ENCODE measurements at regions not wholly inside any gene's neighbourhood (a gene's known extent, or its start where the extent isn't known, plus 50 kb on each side); places are given as distances from the start of the nearest gene placed in this dataset.
"Not testable (repeated sequence)": the region's sequence is repeated elsewhere in the genome, so short reads cannot be mapped to it uniquely, and the experiment has no call there.

DNA sequence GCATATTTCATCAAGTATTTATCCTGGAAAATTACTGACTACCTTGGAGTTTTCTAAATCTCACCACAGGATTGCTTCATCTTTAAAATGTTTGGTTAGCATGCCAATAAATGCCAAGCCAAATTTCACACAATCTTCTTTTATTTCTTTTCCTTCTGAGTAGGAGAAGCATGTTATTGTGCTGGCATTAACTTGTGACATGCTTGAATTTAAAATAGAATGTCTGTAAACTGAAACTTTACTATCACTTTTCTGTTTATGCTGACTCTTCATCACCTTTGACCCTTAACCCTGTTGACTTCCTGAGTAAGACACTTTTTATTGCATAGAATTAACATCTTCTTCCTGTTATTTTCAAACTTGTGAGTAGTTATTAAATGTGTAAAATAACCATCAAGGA is 56.2 kb upstream of the LRRTM4 start:
- no peak overlapping the region for H3K4me3 ChIP-seq (ENCODE audit: low read depth, low read length)
- TF ChIP-seq, protein P1, sequence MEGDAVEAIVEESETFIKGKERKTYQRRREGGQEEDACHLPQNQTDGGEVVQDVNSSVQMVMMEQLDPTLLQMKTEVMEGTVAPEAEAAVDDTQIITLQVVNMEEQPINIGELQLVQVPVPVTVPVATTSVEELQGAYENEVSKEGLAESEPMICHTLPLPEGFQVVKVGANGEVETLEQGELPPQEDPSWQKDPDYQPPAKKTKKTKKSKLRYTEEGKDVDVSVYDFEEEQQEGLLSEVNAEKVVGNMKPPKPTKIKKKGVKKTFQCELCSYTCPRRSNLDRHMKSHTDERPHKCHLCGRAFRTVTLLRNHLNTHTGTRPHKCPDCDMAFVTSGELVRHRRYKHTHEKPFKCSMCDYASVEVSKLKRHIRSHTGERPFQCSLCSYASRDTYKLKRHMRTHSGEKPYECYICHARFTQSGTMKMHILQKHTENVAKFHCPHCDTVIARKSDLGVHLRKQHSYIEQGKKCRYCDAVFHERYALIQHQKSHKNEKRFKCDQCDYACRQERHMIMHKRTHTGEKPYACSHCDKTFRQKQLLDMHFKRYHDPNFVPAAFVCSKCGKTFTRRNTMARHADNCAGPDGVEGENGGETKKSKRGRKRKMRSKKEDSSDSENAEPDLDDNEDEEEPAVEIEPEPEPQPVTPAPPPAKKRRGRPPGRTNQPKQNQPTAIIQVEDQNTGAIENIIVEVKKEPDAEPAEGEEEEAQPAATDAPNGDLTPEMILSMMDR (IDR thresholded peaks at IDR 0.05; ENCODE audit: low read depth, low read length, missing control alignments) = no peak
- DNase-seq (ENCODE audit: low read depth) = no peak
- in situ Hi-C loops (cut with HindIII; ENCODE audit: low sequenced_read_pairs) = no loop called here

DNA sequence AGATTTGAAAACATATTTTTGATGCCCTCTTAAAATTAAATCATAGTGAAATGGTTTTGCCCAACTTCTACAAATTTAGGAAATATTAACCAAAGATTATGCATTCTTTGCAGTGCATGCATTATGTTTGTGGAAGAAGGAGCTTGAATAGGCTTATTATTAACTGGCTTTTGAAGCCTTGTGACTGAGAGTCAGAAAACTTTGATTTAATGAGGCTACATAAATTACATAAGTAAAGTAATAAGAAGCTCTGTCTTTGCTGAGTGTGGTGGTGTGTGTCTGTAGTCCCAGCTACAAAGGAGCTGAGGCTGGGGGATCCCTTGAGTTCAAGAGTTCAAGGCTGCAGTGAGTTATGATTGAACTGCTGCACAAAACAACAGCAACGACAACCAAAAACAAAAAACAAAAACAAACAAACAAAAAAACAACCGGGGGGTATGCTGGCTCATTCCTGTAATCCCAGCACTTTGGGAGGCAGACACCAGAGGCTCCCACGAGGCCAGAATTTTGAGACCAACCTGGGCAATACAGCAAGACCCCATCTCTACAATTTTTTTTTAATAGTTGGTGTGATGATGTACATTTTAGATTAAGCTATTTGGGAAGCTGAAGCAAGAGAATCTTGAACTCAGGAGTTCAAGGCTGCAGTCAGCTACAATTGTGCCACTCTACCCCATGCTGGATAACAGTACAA is 57.0 kb upstream of the LRRTM4 start:
- DNase-seq (ENCODE audit: low read depth) = no peak
- TF ChIP-seq, protein P1 (IDR thresholded peaks at IDR 0.05; ENCODE audit: low read depth, low read length, missing control alignments) = no peak
- in situ Hi-C loops (cut with HindIII; ENCODE audit: low sequenced_read_pairs) = no loop called here
- H3K4me3 ChIP-seq (ENCODE audit: low read depth, low read length) = no peak overlapping the region

DNA sequence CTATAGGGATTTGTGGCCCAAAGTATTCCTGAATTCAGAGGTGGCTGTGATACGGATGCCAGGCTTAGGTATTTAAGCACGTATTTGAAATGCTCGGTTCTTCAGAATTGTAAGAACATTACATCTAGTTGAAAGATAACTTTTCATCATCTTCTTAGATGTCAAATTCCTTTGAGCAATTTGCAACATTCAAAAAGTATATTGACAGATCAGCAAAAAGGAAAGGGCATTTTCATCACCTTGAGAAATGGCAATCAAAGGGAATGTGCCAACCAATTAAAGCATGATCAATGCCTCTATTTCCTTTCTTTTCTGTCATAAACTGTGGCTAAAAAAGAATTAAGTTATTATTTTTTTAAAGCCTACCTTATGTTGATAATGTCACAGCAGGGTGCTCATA is 66.3 kb upstream of the LRRTM4 start:
- H3K4me3 ChIP-seq (ENCODE audit: low read depth, low read length) = no peak overlapping the region
- TF ChIP-seq, protein P1 (IDR thresholded peaks at IDR 0.05; ENCODE audit: low read depth, low read length, missing control alignments) = no peak
- in situ Hi-C loops (cut with HindIII; ENCODE audit: low sequenced_read_pairs) = no loop called here
- DNase-seq (ENCODE audit: low read depth) = no peak

DNA sequence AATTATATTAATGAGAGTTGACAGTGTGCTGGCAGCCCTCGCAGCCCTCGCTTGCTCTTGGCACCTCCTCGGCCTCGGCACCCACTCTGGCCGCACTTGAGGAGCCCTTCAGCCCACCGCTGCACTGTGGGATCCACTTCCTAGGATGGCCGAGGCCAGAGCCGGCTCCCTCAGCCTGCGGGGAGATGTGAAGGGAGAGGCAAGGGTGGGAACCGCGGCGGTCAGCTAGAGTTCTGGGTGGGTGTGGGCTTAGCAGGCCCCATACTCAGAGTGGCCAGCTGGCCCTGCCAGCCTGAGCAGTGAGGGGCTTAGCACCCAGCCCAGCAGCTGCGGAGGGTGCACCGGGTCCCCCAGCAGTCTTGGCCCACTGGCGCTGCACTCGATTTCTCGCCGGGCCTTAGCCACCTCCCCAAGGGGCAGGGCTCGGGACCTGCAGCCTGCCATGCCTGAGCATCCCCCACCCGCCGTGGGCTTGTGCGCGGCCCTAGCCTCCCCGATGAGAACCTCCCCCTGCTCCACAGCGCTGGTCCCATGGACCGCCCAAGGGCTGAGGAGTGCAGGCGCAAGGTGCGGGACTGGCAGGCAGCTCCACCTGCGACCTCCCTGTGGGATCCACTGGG is 68.2 kb upstream of the LRRTM4 start:
- DNase-seq (ENCODE audit: low read depth) = no peak
- no peak overlapping the region for H3K4me3 ChIP-seq (ENCODE audit: low read depth, low read length)
- in situ Hi-C loops (cut with HindIII; ENCODE audit: low sequenced_read_pairs) = no loop called here
- TF ChIP-seq, protein P1 (IDR thresholded peaks at IDR 0.05; ENCODE audit: low read depth, low read length, missing control alignments) = no peak

DNA sequence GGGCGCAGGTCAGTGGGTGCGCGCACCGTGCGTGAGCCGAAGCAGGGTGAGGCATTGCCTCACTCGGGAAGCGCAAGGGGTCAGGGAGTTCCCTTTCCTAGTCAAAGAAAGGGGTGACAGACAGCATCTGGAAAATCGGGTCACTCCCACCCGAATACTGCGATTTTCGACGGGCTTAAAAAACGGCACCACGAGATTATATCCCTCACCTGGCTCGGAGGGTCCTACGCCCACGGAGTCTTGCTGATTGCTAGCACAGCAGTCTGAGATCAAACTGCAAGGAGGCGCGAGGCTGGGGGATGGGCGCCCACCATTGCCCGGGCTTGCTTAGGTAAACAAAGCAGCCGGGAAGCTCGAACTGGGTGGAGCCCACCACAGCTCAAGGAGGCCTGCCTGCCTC is 70.8 kb upstream of the LRRTM4 start:
- H3K4me3 ChIP-seq (ENCODE audit: low read depth, low read length); in situ Hi-C loops (cut with HindIII; ENCODE audit: low sequenced_read_pairs); DNase-seq (ENCODE audit: low read depth): not testable (repeated sequence)

DNA sequence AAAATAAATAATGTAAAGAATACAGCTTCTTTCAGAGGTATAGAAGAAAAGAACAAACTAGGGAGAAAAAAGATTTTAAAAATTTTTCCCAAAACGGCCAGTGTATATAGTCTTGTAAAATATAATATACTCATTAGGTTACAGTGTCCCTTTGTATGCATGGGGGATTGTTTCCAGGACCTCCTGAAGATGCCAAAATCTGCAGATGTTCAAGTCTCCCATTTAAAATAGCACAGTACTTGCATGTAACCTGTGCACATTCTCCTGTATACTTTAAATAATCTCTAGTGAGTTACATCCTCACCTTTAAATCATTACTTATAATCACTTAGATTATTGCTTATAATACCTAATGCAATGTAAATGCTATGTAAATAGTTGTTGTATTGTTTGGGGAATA is 80.6 kb upstream of the LRRTM4 start:
- H3K4me3 ChIP-seq (ENCODE audit: low read depth, low read length) = no peak overlapping the region
- in situ Hi-C loops (cut with HindIII; ENCODE audit: low sequenced_read_pairs) = no loop called here
- no peak for DNase-seq (ENCODE audit: low read depth)
- TF ChIP-seq, protein P1 (IDR thresholded peaks at IDR 0.05; ENCODE audit: low read depth, low read length, missing control alignments) = no peak
